ENCODE measurements at regions not wholly inside any gene's neighbourhood (a gene's known extent, or its start where the extent isn't known, plus 50 kb on each side); places are given as distances from the start of the nearest gene placed in this dataset.

DNA sequence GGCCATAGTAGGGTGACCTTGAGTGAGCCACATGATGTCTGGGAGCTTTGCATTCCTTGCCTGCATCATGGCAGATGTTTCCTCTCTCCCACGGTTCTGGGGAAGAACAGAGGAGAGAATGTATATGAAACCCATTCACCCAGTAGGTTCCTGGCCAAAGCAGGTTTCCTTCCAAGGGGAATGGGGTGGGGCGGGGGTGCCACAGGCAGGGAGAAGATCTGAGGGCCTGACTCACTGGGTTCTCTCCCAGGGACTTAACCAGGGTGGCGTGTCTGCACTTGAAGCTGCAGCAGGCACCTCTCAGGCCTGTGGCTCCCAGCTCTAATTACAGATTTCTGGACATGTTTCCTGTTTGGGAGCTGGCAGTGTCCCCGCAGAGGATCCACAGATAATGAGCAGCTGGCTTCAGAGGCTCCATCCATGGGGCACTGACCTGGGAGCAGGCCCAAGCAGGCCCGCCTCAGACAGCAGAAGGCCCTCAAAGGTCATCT, 50.2 kb upstream of the ZMIZ1 start:
- no peak for DNase-seq
